ENCODE measurements at regions not wholly inside any gene's neighbourhood (a gene's known extent, or its start where the extent isn't known, plus 50 kb on each side); places are given as distances from the start of the nearest gene placed in this dataset.

DNA sequence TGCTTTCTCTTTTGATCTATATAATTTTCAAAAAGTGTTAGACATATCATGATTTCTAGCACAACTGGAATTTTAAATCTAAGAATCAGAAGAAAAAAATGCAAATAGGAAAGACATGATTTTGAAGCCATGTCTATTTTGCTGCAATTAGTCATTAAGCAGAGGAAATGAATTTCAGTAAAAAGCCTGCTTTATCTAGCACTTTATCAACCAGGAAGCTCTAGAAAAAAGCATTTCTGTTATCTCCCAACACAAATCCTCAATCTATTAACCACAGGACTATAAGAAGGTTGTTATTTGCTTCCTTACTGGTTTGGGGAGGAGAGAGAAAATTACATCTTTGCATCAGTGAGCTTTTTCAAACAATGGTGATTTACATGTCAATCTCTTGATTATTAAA lies 716.7 kb downstream of the DIAPH3 start (continued):
- TF ChIP-seq, protein P1, sequence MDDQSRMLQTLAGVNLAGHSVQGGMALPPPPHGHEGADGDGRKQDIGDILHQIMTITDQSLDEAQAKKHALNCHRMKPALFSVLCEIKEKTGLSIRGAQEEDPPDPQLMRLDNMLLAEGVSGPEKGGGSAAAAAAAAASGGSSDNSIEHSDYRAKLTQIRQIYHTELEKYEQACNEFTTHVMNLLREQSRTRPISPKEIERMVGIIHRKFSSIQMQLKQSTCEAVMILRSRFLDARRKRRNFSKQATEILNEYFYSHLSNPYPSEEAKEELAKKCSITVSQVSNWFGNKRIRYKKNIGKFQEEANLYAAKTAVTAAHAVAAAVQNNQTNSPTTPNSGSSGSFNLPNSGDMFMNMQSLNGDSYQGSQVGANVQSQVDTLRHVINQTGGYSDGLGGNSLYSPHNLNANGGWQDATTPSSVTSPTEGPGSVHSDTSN (IDR thresholded peaks at IDR 0.05; ENCODE audit: insufficient replicate concordance, low read depth, low read length) = no peak
- TF ChIP-seq, protein P2, sequence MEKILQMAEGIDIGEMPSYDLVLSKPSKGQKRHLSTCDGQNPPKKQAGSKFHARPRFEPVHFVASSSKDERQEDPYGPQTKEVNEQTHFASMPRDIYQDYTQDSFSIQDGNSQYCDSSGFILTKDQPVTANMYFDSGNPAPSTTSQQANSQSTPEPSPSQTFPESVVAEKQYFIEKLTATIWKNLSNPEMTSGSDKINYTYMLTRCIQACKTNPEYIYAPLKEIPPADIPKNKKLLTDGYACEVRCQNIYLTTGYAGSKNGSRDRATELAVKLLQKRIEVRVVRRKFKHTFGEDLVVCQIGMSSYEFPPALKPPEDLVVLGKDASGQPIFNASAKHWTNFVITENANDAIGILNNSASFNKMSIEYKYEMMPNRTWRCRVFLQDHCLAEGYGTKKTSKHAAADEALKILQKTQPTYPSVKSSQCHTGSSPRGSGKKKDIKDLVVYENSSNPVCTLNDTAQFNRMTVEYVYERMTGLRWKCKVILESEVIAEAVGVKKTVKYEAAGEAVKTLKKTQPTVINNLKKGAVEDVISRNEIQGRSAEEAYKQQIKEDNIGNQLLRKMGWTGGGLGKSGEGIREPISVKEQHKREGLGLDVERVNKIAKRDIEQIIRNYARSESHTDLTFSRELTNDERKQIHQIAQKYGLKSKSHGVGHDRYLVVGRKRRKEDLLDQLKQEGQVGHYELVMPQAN (conservative IDR thresholded peaks at IDR 0.05) = no peak
- TF ChIP-seq FOS (IDR thresholded peaks at IDR 0.05; ENCODE audit: borderline replicate concordance, extremely low read depth, insufficient read length) = no peak

DNA sequence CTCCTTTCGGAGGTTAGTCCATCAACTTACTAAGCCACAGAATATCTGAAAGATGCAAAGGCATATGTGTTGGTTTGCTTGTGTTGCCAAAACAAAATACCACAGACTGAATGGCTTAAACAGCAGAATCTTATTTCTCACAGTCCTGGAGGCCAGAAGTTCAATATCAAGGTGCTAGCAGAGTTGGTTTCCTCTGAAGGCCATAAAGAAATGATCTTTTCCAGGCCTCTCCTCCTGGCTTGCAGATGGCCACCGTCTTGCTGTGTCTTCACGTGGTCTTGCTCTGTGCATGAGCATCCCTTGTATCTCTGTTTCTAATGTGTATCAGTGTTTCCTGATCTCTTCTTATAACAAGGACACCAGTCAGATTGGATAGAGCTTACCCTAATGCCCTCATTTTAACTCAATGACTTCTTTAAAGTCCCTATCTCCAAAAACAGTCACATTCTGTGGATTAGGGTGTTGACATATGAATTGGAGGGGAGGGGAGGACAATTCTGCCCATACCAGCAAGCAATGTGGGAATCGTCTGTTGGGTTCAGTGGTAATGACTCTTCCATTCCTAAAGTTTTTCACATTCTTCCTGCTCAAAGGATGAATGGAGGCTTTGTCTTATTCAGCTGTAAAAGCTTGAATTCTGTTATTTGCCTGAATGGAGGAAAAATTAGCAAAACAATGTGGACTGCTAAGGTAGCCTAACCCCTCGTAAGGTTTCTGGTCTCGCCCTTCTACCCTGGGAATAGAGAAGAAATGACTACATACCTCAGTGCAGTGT lies 715.7 kb downstream of the DIAPH3 start:
- H3K4me2 ChIP-seq (ENCODE audit: control insufficient read depth, insufficient read depth) = no peak overlapping the region
- no peak for TF ChIP-seq NR2C2 (IDR thresholded peaks at IDR 0.05; ENCODE audit: borderline replicate concordance, control insufficient read depth, insufficient read length, low read depth)
- TF ChIP-seq BMI1 (IDR thresholded peaks at IDR 0.05; ENCODE audit: borderline replicate concordance) = no peak
- no peak for TF ChIP-seq RBBP5 (conservative IDR thresholded peaks at IDR 0.05)
- TF ChIP-seq MYB (IDR thresholded peaks at IDR 0.05; ENCODE audit: borderline replicate concordance, low read depth, low read length) = no peak
- no peak for TF ChIP-seq ESRRA (IDR thresholded peaks at IDR 0.05; ENCODE audit: low read length)
- no peak for TF ChIP-seq MEF2A (IDR thresholded peaks at IDR 0.05; ENCODE audit: insufficient read depth, low read depth, low read length)
- TF ChIP-seq ZZZ3 (IDR thresholded peaks at IDR 0.05; ENCODE audit: control insufficient read depth, insufficient read length, low read depth) = no peak
- no peak for TF ChIP-seq SMARCA5 (IDR thresholded peaks at IDR 0.05)
- TF ChIP-seq, protein P3, sequence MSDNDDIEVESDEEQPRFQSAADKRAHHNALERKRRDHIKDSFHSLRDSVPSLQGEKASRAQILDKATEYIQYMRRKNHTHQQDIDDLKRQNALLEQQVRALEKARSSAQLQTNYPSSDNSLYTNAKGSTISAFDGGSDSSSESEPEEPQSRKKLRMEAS (IDR thresholded peaks at IDR 0.05; ENCODE audit: low read depth, low read length) = no peak
- no peak for TF ChIP-seq MYC (IDR thresholded peaks at IDR 0.05; ENCODE audit: insufficient read depth, insufficient read length, insufficient replicate concordance, low read length, severe bottlenecking)
- TF ChIP-seq HCFC1 (IDR thresholded peaks at IDR 0.05; ENCODE audit: low read length) = no peak
- TF ChIP-seq ZBED1 (IDR thresholded peaks at IDR 0.05; ENCODE audit: borderline replicate concordance) = no peak
- TF ChIP-seq MTA2 (IDR thresholded peaks at IDR 0.05; ENCODE audit: low read depth) = no peak
- no peak overlapping the region for H3K9ac ChIP-seq (ENCODE audit: control insufficient read depth, insufficient read depth, low read length)
- ChIA-PET CTCF (no interaction called here), RAD21 (ENCODE audit: unreplicated experiment) (no interaction called here), SMC1A (ENCODE audit: uncharacterized antibody, unreplicated experiment) (no interaction called here), POLR2A (no interaction called here)
- H3K9me3 ChIP-seq (replicated peaks; ENCODE audit: control insufficient read depth, insufficient read depth, low read length) = no peaks in the 10 kb centered on the region
- no peak overlapping the region for H3K4me3 ChIP-seq
- no peak overlapping the region for H3K27ac ChIP-seq (ENCODE audit: control insufficient read depth, insufficient read depth)
- no TSS peak for BruUV-seq (replicated peaks)
- DNase-seq (ENCODE audit: low read depth, low spot score) = no peak
- no peaks in the 10 kb centered on the region for H3K4me1 ChIP-seq (ENCODE audit: control insufficient read depth, insufficient read depth, low read length)
- intact Hi-C loops (cut with micrococcal nuclease; ENCODE audit: unreplicated experiment) (no loop called here), in situ Hi-C loops (cut with MboI) (no loop called here)
- no peaks in the 10 kb centered on the region for H3K36me3 ChIP-seq (ENCODE audit: control insufficient read depth in 2 of 2, insufficient read depth in 2 of 2, low read length in 1 of 2)
- no peaks in the 10 kb centered on the region for H4K20me1 ChIP-seq (ENCODE audit: control insufficient read depth, insufficient read depth)
- FAIRE-seq = no peak
- no peak overlapping the region for H2AFZ ChIP-seq (ENCODE audit: control insufficient read depth, low read depth, low read length)
- no peak for ATAC-seq
- 6% methylated on average over 6 of the region's 6 CpGs for WGBS (ENCODE audit: insufficient coverage, insufficient replicate concordance, low lambda C conversion rate, missing lambda C conversion rate)
- no peaks in the 10 kb centered on the region for H3K27me3 ChIP-seq (replicated peaks in 1 of 2; ENCODE audit: control insufficient read depth in 2 of 2, insufficient read depth in 2 of 2, low read length in 1 of 2)
- H3K79me2 ChIP-seq (ENCODE audit: control insufficient read depth, insufficient read depth, low read length) = no peaks in the 10 kb centered on the region
